A549 (cell line): ENCODE measurements at regions not wholly inside any gene's neighbourhood (a gene's known extent, or its start where the extent isn't known, plus 50 kb on each side); places are given as distances from the start of the nearest gene placed in this dataset.

Experiments
- BHLHE40 ChIP-seq: IDR thresholded peaks from 2 replicates; pipeline ENCODE4 v1.6.1; 2012; ENCODE audit warnings: low read depth, low read length, inconsistent platforms
- CHD4 ChIP-seq: fragments of 200-600 bp; sonication (generic); IDR thresholded peaks from 2 replicates; pipeline ENCODE4 v1.6.1; 2016; ENCODE audit warnings: antibody characterized with exemption, mild to moderate bottlenecking, borderline replicate concordance
- CTCF ChIP-seq: fragments of >200 bp; sonication (Bioruptor Twin); formaldehyde crosslinking; IDR thresholded peaks from 3 replicates; pipeline ENCODE4 v1.5.1; 2016
- EP300 ChIP-seq, 2 experiments: fragments of >200 bp; sonication (Bioruptor Twin); formaldehyde crosslinking; IDR thresholded peaks; 2 replicates in 1 of 2; 3 replicates in 1 of 2; pipeline ENCODE4 v1.6.1; 2016 to 2017
- HDAC2 ChIP-seq: fragments of 200-600 bp; sonication (generic); IDR thresholded peaks from 2 replicates; pipeline ENCODE4 v1.6.1; 2016
- RAD21 ChIP-seq, 2 experiments: fragments of >200 bp in 1 of 2; sonication (Bioruptor Twin) in 1 of 2; formaldehyde crosslinking in 1 of 2; IDR thresholded peaks in 1 of 2; conservative IDR thresholded peaks in 1 of 2; 2 replicates in 1 of 2; 3 replicates in 1 of 2; pipeline ENCODE4 v1.6.1; 2012 to 2018; ENCODE audit warnings: inconsistent platforms in 1 of 2
- RFX5 ChIP-seq: fragments of 450-650 bp; IDR thresholded peaks from 2 replicates; pipeline ENCODE4 v1.7.1; 2014; ENCODE audit warnings: antibody characterized with exemption, mild to moderate bottlenecking, moderate library complexity
- SMC3 ChIP-seq: fragments of >200 bp; sonication (Bioruptor Twin); formaldehyde crosslinking; IDR thresholded peaks from 3 replicates; pipeline ENCODE4 v1.6.1; 2018; ENCODE audit warnings: inconsistent platforms
- TF ChIP-seq, protein P1 (sequence below): IDR thresholded peaks from 2 replicates; pipeline ENCODE4 v1.6.1; 2012
- TF ChIP-seq, protein P2 (sequence below): fragments of 200-600 bp; sonication (generic); IDR thresholded peaks from 2 replicates; pipeline ENCODE4 v1.6.1; 2016; ENCODE audit warnings: antibody characterized with exemption, mild to moderate bottlenecking, moderate library complexity

GRCh38 chr14:96711559-96712267 is 85.5 kb upstream of the VRK1 start:
- TF ChIP-seq, protein P1, sequence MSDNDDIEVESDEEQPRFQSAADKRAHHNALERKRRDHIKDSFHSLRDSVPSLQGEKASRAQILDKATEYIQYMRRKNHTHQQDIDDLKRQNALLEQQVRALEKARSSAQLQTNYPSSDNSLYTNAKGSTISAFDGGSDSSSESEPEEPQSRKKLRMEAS: no peak
- TF ChIP-seq CTCF: no peak
- TF ChIP-seq RFX5: no peak
- TF ChIP-seq RAD21 (conservative IDR thresholded peaks at IDR 0.05 in 1 of 2, IDR thresholded peaks at IDR 0.05 in 1 of 2): no peak
- no peak for TF ChIP-seq EP300 (IDR thresholded peaks at IDR 0.05)
- no peak for TF ChIP-seq SMC3
- TF ChIP-seq, protein P2, sequence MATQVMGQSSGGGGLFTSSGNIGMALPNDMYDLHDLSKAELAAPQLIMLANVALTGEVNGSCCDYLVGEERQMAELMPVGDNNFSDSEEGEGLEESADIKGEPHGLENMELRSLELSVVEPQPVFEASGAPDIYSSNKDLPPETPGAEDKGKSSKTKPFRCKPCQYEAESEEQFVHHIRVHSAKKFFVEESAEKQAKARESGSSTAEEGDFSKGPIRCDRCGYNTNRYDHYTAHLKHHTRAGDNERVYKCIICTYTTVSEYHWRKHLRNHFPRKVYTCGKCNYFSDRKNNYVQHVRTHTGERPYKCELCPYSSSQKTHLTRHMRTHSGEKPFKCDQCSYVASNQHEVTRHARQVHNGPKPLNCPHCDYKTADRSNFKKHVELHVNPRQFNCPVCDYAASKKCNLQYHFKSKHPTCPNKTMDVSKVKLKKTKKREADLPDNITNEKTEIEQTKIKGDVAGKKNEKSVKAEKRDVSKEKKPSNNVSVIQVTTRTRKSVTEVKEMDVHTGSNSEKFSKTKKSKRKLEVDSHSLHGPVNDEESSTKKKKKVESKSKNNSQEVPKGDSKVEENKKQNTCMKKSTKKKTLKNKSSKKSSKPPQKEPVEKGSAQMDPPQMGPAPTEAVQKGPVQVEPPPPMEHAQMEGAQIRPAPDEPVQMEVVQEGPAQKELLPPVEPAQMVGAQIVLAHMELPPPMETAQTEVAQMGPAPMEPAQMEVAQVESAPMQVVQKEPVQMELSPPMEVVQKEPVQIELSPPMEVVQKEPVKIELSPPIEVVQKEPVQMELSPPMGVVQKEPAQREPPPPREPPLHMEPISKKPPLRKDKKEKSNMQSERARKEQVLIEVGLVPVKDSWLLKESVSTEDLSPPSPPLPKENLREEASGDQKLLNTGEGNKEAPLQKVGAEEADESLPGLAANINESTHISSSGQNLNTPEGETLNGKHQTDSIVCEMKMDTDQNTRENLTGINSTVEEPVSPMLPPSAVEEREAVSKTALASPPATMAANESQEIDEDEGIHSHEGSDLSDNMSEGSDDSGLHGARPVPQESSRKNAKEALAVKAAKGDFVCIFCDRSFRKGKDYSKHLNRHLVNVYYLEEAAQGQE: no peak
- no peak for TF ChIP-seq HDAC2
- TF ChIP-seq BHLHE40: no peak
- TF ChIP-seq CHD4: no peak
